ENCODE measurements at regions not wholly inside any gene's neighbourhood (a gene's known extent, or its start where the extent isn't known, plus 50 kb on each side); places are given as distances from the start of the nearest gene placed in this dataset.

DNA sequence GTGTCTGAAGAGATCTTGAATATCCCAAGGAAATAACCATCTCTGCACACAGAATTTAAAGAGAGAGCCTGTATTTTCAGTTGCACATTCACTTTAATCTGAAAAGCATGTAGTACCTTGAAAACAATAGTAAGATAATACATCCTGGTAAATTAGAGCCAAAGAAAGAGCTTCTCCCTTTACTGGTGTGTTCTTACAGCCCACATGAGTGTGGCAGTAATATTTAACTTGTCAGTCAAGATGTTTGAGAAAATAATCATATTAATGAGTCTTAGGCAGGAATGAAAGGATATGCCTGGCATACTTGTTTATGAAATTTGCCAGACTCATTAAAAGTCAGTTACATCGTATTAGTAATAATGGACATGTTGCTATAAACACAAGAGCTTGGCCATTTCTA, 908.4 kb upstream of the ADGRL4 start:
- DNase-seq: no peak
- intact Hi-C loops (cut with micrococcal nuclease): no loop called here
- ChIA-PET POLR2A (no interaction called here), CTCF (no interaction called here)
- H3K4me3 Mint-ChIP-seq: no peak overlapping the region
- no peaks in the 10 kb centered on the region for H3K4me1 Mint-ChIP-seq
- H3K27ac Mint-ChIP-seq: no peak overlapping the region
- no peaks in the 10 kb centered on the region for H3K36me3 Mint-ChIP-seq (ENCODE audit: low read depth)
- H3K27me3 Mint-ChIP-seq: no peaks in the 10 kb centered on the region
- TF ChIP-seq, protein P1, sequence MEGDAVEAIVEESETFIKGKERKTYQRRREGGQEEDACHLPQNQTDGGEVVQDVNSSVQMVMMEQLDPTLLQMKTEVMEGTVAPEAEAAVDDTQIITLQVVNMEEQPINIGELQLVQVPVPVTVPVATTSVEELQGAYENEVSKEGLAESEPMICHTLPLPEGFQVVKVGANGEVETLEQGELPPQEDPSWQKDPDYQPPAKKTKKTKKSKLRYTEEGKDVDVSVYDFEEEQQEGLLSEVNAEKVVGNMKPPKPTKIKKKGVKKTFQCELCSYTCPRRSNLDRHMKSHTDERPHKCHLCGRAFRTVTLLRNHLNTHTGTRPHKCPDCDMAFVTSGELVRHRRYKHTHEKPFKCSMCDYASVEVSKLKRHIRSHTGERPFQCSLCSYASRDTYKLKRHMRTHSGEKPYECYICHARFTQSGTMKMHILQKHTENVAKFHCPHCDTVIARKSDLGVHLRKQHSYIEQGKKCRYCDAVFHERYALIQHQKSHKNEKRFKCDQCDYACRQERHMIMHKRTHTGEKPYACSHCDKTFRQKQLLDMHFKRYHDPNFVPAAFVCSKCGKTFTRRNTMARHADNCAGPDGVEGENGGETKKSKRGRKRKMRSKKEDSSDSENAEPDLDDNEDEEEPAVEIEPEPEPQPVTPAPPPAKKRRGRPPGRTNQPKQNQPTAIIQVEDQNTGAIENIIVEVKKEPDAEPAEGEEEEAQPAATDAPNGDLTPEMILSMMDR (IDR thresholded peaks at IDR 0.05): no peak
- H3K9me3 Mint-ChIP-seq: peaks cover 10% of the 10 kb centered on the region
- ATAC-seq (ENCODE audit: low read depth): no peak

DNA sequence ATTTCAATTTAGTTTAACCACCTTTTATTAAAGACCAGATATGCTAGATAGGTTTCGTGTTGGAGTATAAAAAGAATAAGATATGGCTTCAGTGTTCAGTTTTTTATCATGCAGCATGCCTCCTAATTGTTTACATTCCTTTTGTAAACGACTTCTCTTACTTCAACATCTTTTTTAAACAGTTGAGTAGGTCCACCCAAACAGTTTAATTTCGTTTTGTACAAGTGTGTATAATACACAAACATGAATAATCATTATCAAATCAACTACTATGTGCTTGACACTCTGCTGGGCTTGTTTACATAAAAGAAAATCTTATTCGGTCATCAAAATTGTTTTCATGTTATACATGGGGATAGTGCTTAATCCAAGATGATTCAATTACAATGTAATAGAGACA, 906.3 kb upstream of the ADGRL4 start:
- H3K9me3 Mint-ChIP-seq: peaks cover 10% of the 10 kb centered on the region
- H3K27me3 Mint-ChIP-seq: no peaks in the 10 kb centered on the region
- ChIA-PET CTCF (no interaction called here), POLR2A (no interaction called here)
- H3K4me1 Mint-ChIP-seq: no peaks in the 10 kb centered on the region
- H3K36me3 Mint-ChIP-seq (ENCODE audit: low read depth): no peaks in the 10 kb centered on the region
- TF ChIP-seq, protein P1 (IDR thresholded peaks at IDR 0.05): no peak
- intact Hi-C loops (cut with micrococcal nuclease): no loop called here
- no peak for ATAC-seq (ENCODE audit: low read depth)
- no peak overlapping the region for H3K27ac Mint-ChIP-seq
- H3K4me3 Mint-ChIP-seq: no peak overlapping the region
- no peak for DNase-seq

DNA sequence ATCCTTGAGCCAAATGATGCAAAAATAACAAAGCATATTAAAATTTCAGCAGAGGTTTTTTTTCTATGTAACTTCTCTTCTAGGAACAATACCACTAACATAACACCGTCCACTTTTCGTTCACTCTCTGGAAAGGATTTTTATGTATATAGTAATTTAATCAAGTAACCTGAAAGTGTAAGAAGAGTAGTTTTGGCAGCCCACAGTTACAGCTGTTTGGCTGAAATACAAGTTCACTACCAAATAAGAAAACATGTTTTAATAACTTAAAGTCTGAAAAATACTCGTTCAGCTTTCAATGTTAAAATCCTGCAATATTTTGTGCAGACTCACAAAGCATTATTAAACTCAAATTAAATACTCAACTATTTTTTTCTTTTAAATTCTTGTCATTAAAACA, 896.8 kb upstream of the ADGRL4 start:
- Mint-ChIP-seq H3K9me3 (peaks cover 5% of the 10 kb centered on the region), H3K36me3 (ENCODE audit: low read depth) (no peaks in the 10 kb centered on the region), H3K4me1 (no peaks in the 10 kb centered on the region), H3K27me3 (no peaks in the 10 kb centered on the region), H3K4me3 (no peak overlapping the region), H3K27ac (no peak overlapping the region)
- intact Hi-C loops (cut with micrococcal nuclease): no loop called here
- TF ChIP-seq, protein P1 (IDR thresholded peaks at IDR 0.05): no peak
- ChIA-PET POLR2A (no interaction called here), CTCF (no interaction called here)
- DNase-seq: no peak
- no peak for ATAC-seq (ENCODE audit: low read depth)

DNA sequence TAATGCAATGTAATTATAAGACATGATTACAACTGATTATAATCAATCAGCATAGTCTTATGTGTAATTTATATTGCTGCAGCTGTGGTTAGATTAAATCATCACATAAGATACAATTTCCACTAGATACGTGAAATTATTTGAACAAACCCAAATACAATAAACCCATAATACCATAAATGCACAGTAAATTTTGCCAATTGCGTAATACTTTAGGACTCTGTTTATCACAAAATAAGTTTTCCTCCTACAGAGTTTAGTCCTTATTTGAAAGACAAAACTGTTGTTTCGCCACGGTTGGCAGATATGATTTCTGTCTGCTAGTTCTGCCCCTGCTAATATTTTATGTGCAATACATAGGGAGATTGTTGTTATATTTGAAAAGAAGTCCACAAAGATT, 895.9 kb upstream of the ADGRL4 start:
- Mint-ChIP-seq H3K4me1 (no peaks in the 10 kb centered on the region), H3K27ac (no peak overlapping the region), H3K9me3 (peaks cover 5% of the 10 kb centered on the region), H3K27me3 (no peaks in the 10 kb centered on the region), H3K36me3 (ENCODE audit: low read depth) (no peaks in the 10 kb centered on the region), H3K4me3 (no peak overlapping the region)
- intact Hi-C loops (cut with micrococcal nuclease): no loop called here
- ATAC-seq (ENCODE audit: low read depth) (no peak), DNase-seq (no peak)
- POLR2A ChIA-PET: no interaction called here
- TF ChIP-seq, protein P1 (IDR thresholded peaks at IDR 0.05): no peak
- CTCF ChIA-PET: no interaction called here

DNA sequence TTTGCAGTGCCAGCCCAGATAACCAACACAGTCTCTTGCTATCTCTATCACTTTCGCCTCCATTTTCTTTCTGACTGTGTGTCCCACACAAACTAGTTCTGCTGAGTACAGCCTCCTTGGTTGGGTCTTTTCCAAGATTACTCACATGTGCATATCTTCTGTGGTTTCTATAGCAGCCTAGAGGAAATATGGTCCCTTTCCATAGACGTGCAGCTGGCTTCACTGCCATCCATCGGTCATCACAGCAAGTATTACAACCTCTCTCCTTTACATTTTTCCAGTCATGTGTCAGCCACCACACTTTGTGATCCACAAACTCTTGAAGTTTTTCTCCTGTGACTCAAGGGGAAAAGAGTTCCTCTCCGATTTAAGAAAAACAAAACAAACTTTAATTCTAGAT, 893.4 kb upstream of the ADGRL4 start:
- Mint-ChIP-seq H3K36me3 (ENCODE audit: low read depth) (no peaks in the 10 kb centered on the region), H3K27me3 (no peaks in the 10 kb centered on the region), H3K4me3 (no peak overlapping the region), H3K27ac (no peak overlapping the region), H3K4me1 (no peaks in the 10 kb centered on the region), H3K9me3 (no peaks in the 10 kb centered on the region)
- ATAC-seq (ENCODE audit: low read depth) (no peak), DNase-seq (no peak)
- ChIA-PET CTCF (no interaction called here), POLR2A (no interaction called here)
- TF ChIP-seq, protein P1 (IDR thresholded peaks at IDR 0.05): no peak
- intact Hi-C loops (cut with micrococcal nuclease): no loop called here
